Vagina (tissue), 2 donors: ENCODE measurements at regions not wholly inside any gene's neighbourhood (a gene's known extent, or its start where the extent isn't known, plus 50 kb on each side); places are given as distances from the start of the nearest gene placed in this dataset.
"Not testable (repeated sequence)": the region's sequence is repeated elsewhere in the genome, so short reads cannot be mapped to it uniquely, and the experiment has no call there.

Experiments
- DNase-seq, 2 donors: peaks; one replicate each; pipeline ENCODE4 v3.0.0-alpha.2; 2017; ENCODE audit errors: extremely low spot score in 2 of 2
- H3K27ac ChIP-seq: fragments of 200-600 bp; sonication (generic); one replicate; pipeline ENCODE4 v1.5.1; 2019
- H3K27me3 ChIP-seq: fragments of 200-600 bp; sonication (generic); one replicate; pipeline ENCODE4 v1.5.1; 2019
- H3K36me3 ChIP-seq, 2 donors: fragments of 200-600 bp; sonication (generic); one replicate each; pipeline ENCODE4 v1.5.1; 2017 to 2019
- H3K4me1 ChIP-seq: fragments of 200-600 bp; sonication (generic); one replicate; pipeline ENCODE4 v1.5.1; 2019
- H3K4me3 ChIP-seq, 2 donors: fragments of 200-600 bp; sonication (generic); 1 replicate in 1 of 2; 2 replicates in 1 of 2; pipeline ENCODE4 v1.5.1; 2016 to 2019
- H3K9me3 ChIP-seq: fragments of 200-600 bp; sonication (generic); one replicate; pipeline ENCODE4 v1.5.1; 2019
- CTCF ChIP-seq, 3 experiments: fragments of 450-650 bp in 2 of 3; fragments of 200-600 bp in 1 of 3; sonication (generic) in 1 of 3; IDR thresholded peaks; one replicate each; pipeline ENCODE4 v1.5.1; 2017 to 2019; ENCODE audit warnings: antibody characterized with exemption in 3 of 3, mild to moderate bottlenecking in 2 of 3, moderate library complexity in 2 of 3
- POLR2A ChIP-seq, 2 donors: fragments of 450-650 bp; IDR thresholded peaks; one replicate each; pipeline ENCODE4 v1.6.1; 2017; ENCODE audit warnings: antibody characterized with exemption in 2 of 2, mild to moderate bottlenecking in 2 of 2, moderate library complexity in 2 of 2
- POLR2AphosphoS5 ChIP-seq, 2 donors: sonication (generic); formaldehyde crosslinking; IDR thresholded peaks; one replicate each; pipeline ENCODE4 v1.9.0; 2017; ENCODE audit warnings: antibody characterized with exemption in 2 of 2, mild to moderate bottlenecking in 2 of 2, low read depth in 1 of 2; ENCODE audit not compliant: insufficient read depth in 1 of 2
- intact Hi-C: fragments of 100-400 bp; cut with DNase I; formaldehyde crosslinking; loops from one replicate; pipeline ENCODE4 v1.15.1; 2023

GRCh38 chr6:131433927-131434326 is 139.1 kb upstream of the ARG1 start:
- H3K27ac ChIP-seq: no peak overlapping the region
- no peaks in the 10 kb centered on the region for H3K36me3 ChIP-seq
- H3K4me1 ChIP-seq: no peaks in the 10 kb centered on the region
- DNase-seq: no peak
- no peaks in the 10 kb centered on the region for H3K27me3 ChIP-seq
- intact Hi-C loops: no loop called here
- H3K4me3 ChIP-seq: no peak overlapping the region
- no peaks in the 10 kb centered on the region for H3K9me3 ChIP-seq
- TF ChIP-seq CTCF (IDR thresholded peaks at IDR 0.05) (no peak), POLR2AphosphoS5 (IDR thresholded peaks at IDR 0.05; ENCODE audit: insufficient read depth in 1 of 2, low read depth in 1 of 2) (no peak), POLR2A (IDR thresholded peaks at IDR 0.05) (no peak)

GRCh38 chr6:131436358-131436757 is 136.7 kb upstream of the ARG1 start:
- H3K27ac ChIP-seq: no peak overlapping the region
- H3K4me3 ChIP-seq: no peak overlapping the region
- no peaks in the 10 kb centered on the region for H3K4me1 ChIP-seq
- no peaks in the 10 kb centered on the region for H3K9me3 ChIP-seq
- TF ChIP-seq CTCF (IDR thresholded peaks at IDR 0.05) (no peak), POLR2A (IDR thresholded peaks at IDR 0.05) (no peak), POLR2AphosphoS5 (IDR thresholded peaks at IDR 0.05; ENCODE audit: insufficient read depth in 1 of 2, low read depth in 1 of 2) (no peak)
- no peaks in the 10 kb centered on the region for H3K27me3 ChIP-seq
- H3K36me3 ChIP-seq: no peaks in the 10 kb centered on the region
- intact Hi-C loops: no loop called here
- DNase-seq: no peak

GRCh38 chr6:131443014-131443413 is 130.0 kb upstream of the ARG1 start:
- no peaks in the 10 kb centered on the region for H3K27me3 ChIP-seq
- H3K9me3 ChIP-seq: no peaks in the 10 kb centered on the region
- no peaks in the 10 kb centered on the region for H3K4me1 ChIP-seq
- no peaks in the 10 kb centered on the region for H3K36me3 ChIP-seq
- no peak overlapping the region for H3K4me3 ChIP-seq
- H3K27ac ChIP-seq: no peak overlapping the region
- intact Hi-C loops: no loop called here
- TF ChIP-seq CTCF (IDR thresholded peaks at IDR 0.05) (no peak), POLR2A (IDR thresholded peaks at IDR 0.05) (no peak), POLR2AphosphoS5 (IDR thresholded peaks at IDR 0.05; ENCODE audit: insufficient read depth in 1 of 2, low read depth in 1 of 2) (no peak)
- DNase-seq: no peak

- TF ChIP-seq POLR2AphosphoS5 (IDR thresholded peaks at IDR 0.05; ENCODE audit: insufficient read depth in 1 of 2, low read depth in 1 of 2): no peak
- no peak for TF ChIP-seq POLR2A (IDR thresholded peaks at IDR 0.05)
- no peak for TF ChIP-seq CTCF (IDR thresholded peaks at IDR 0.05)
- Histone ChIP-seq H3K4me3 (no peak overlapping the region), H3K4me1 (no peaks in the 10 kb centered on the region), H3K27me3 (no peaks in the 10 kb centered on the region), H3K36me3 (no peaks in the 10 kb centered on the region), H3K27ac (no peak overlapping the region), H3K9me3 (no peaks in the 10 kb centered on the region)
- no peak for DNase-seq
- intact Hi-C loops: no loop called here
These were observed 129.5 kb upstream of the ARG1 start for GRCh38 chr6:131443514-131443913.

GRCh38 chr6:131445356-131445755 is 127.7 kb upstream of the ARG1 start:
- H3K9me3 ChIP-seq, H3K4me1 ChIP-seq, DNase-seq, H3K4me3 ChIP-seq, H3K36me3 ChIP-seq, H3K27ac ChIP-seq, H3K27me3 ChIP-seq, intact Hi-C loops: not testable (repeated sequence)

GRCh38 chr6:131450861-131451260 is 122.2 kb upstream of the ARG1 start:
- TF ChIP-seq POLR2A (IDR thresholded peaks at IDR 0.05) (no peak), CTCF (IDR thresholded peaks at IDR 0.05) (no peak), POLR2AphosphoS5 (IDR thresholded peaks at IDR 0.05; ENCODE audit: insufficient read depth in 1 of 2, low read depth in 1 of 2) (no peak)
- no peak for DNase-seq
- intact Hi-C loops: no loop called here
- H3K27ac ChIP-seq: no peak overlapping the region
- H3K4me3 ChIP-seq: no peak overlapping the region
- no peaks in the 10 kb centered on the region for H3K36me3 ChIP-seq
- no peaks in the 10 kb centered on the region for H3K9me3 ChIP-seq
- no peaks in the 10 kb centered on the region for H3K27me3 ChIP-seq
- H3K4me1 ChIP-seq: no peaks in the 10 kb centered on the region
